HepG2 (cell line): ENCODE measurements at regions not wholly inside any gene's neighbourhood (a gene's known extent, or its start where the extent isn't known, plus 50 kb on each side); places are given as distances from the start of the nearest gene placed in this dataset.

ENCODE experiments used
- ATAC-seq: fragments of 200-7000 bp; cut with Tn5 transposase; 3 replicates; pipeline ENCODE4 v1.9.1; 2020; ENCODE audit warnings: mild to moderate bottlenecking, moderate library complexity
- BruUV-seq: library from RNA; stranded (reverse); fragments of 400-500 nt; replicated peaks from 2 replicates; lab custom pipeline; 2021; lab: Mats Ljungman, UMichigan
- CTCF ChIA-PET: fragments of 300-600 bp; formaldehyde crosslinking; extraction: SDS; loops from one replicate; lab custom pipeline; 2021; ENCODE audit warnings: low total read pairs, inconsistent platforms, low intra/inter-chr PET ratio; lab: Yijun Ruan, JAX
- POLR2A ChIA-PET: fragments of 350-600 bp; sonication (Branson Sonifier 250); formaldehyde crosslinking; loops from one replicate; lab custom pipeline; 2020; ENCODE audit warnings: antibody characterized with exemption, inconsistent platforms; lab: Yijun Ruan, JAX
- DNase-seq: peaks from one replicate; pipeline ENCODE4 v3.0.0-alpha.2; 2015; ENCODE audit warnings: low spot score
- FAIRE-seq: peaks from 3 replicates; lab custom pipeline; 2011; peaks lifted over from hg19 to GRCh38; lab: Jason Lieb, UNC
- H2AFZ ChIP-seq: one replicate; pipeline ENCODE4 v1.6.1; 2011; ENCODE audit warnings: low read length, inconsistent platforms
- H3K27ac ChIP-seq: fragments of 300-600 bp; 3 replicates; pipeline ENCODE4 v1.8.0; 2011; ENCODE audit warnings: mixed run types, mild to moderate bottlenecking, mixed read lengths, low read length, inconsistent platforms; ENCODE audit not compliant: insufficient read depth; ENCODE audit errors: extremely low read length
- H3K27me3 ChIP-seq, 2 experiments: fragments of 200-600 bp in 1 of 2; 2 replicates in 1 of 2; 3 replicates in 1 of 2; pipeline versions ENCODE4 v1.6.0 to v1.8.0; 2011; ENCODE audit warnings: low read length in 2 of 2, mild to moderate bottlenecking in 2 of 2, moderate library complexity in 2 of 2, inconsistent platforms in 1 of 2; ENCODE audit not compliant: insufficient read depth in 2 of 2, control insufficient read depth in 1 of 2
- H3K36me3 ChIP-seq, 2 experiments: fragments of 200-600 bp in 1 of 2; replicated peaks in 1 of 2; 2 replicates in 1 of 2; 3 replicates in 1 of 2; pipeline versions ENCODE4 v1.5.1 to v1.8.0; 2011; ENCODE audit warnings: low read length in 2 of 2, inconsistent platforms in 1 of 2; ENCODE audit not compliant: insufficient read depth in 2 of 2, control insufficient read depth in 1 of 2
- H3K4me1 ChIP-seq: 2 replicates; pipeline ENCODE4 v1.5.1; 2012; ENCODE audit warnings: low read length, inconsistent platforms; ENCODE audit not compliant: insufficient read depth
- H3K4me2 ChIP-seq: 2 replicates; pipeline ENCODE4 v1.6.0; 2011; ENCODE audit warnings: low read depth, low read length, inconsistent platforms
- H3K4me3 ChIP-seq, 3 experiments: fragments of 200-600 bp in 1 of 3; sonication (generic), shearing (Covaris generic) in 1 of 3; replicated peaks in 1 of 3; 2 replicates each; pipeline ENCODE4 v1.5.1; 2011 to 2016; ENCODE audit warnings: low read length in 3 of 3, inconsistent platforms in 2 of 3, low read depth in 2 of 3, mild to moderate bottlenecking in 2 of 3, control low read depth in 1 of 3, mixed read lengths in 1 of 3; ENCODE audit not compliant: insufficient read depth in 1 of 3
- H3K79me2 ChIP-seq: one replicate; pipeline ENCODE4 v1.6.1; 2011; ENCODE audit warnings: low read length, inconsistent platforms; ENCODE audit not compliant: insufficient read depth
- H3K9ac ChIP-seq: 2 replicates; pipeline ENCODE4 v1.6.0; 2011; ENCODE audit warnings: mild to moderate bottlenecking, low read depth, low read length, inconsistent platforms; ENCODE audit not compliant: insufficient read depth
- H3K9me3 ChIP-seq: 2 replicates; pipeline ENCODE4 v1.5.1; 2012; ENCODE audit warnings: mild to moderate bottlenecking, low read length
- H4K20me1 ChIP-seq: 2 replicates; pipeline ENCODE4 v1.6.0; 2011; ENCODE audit warnings: inconsistent platforms, mild to moderate bottlenecking, low read length, moderate library complexity; ENCODE audit not compliant: insufficient read depth
- BCL6 ChIP-seq: IDR thresholded peaks from 2 replicates; pipeline ENCODE4 v1.6.1; 2016; ENCODE audit warnings: missing genetic modification reagents, missing compliant biosample characterization
- DNMT1 ChIP-seq: sonication (generic); formaldehyde crosslinking; IDR thresholded peaks from 2 replicates; pipeline ENCODE4 v1.5.1; 2020; ENCODE audit warnings: mild to moderate bottlenecking, missing genetic modification reagents
- HMG20A ChIP-seq: IDR thresholded peaks from 2 replicates; pipeline ENCODE4 v1.6.1; 2016; ENCODE audit warnings: borderline replicate concordance
- IRF2 ChIP-seq: IDR thresholded peaks from 2 replicates; pipeline ENCODE4 v1.6.1; 2018; ENCODE audit warnings: missing genetic modification reagents, missing compliant biosample characterization
- KDM1A ChIP-seq: IDR thresholded peaks from 2 replicates; pipeline ENCODE4 v1.6.1; 2016; ENCODE audit warnings: missing compliant biosample characterization
- MBD4 ChIP-seq: IDR thresholded peaks from 2 replicates; pipeline ENCODE4 v1.6.1; 2012; ENCODE audit warnings: low read length, inconsistent platforms, borderline replicate concordance
- MXD4 ChIP-seq: IDR thresholded peaks from 2 replicates; pipeline ENCODE4 v1.6.1; 2016; ENCODE audit warnings: mild to moderate bottlenecking, missing biosample characterization, missing genetic modification reagents
- SOX6 ChIP-seq, 2 experiments: fragments of 450-650 bp in 1 of 2; sonication (generic) in 1 of 2; formaldehyde crosslinking in 1 of 2; IDR thresholded peaks; 2 replicates each; pipeline versions ENCODE4 v1.4.0 to v1.6.1; 2017 to 2020; ENCODE audit warnings: antibody characterized with exemption in 1 of 2, mild to moderate bottlenecking in 1 of 2, missing genetic modification reagents in 1 of 2
- TOE1 ChIP-seq: sonication (generic); formaldehyde crosslinking; IDR thresholded peaks from 2 replicates; pipeline ENCODE4 v1.4.0; 2020; ENCODE audit warnings: mild to moderate bottlenecking, missing genetic modification reagents
- TP53 ChIP-seq: sonication (generic); formaldehyde crosslinking; conservative IDR thresholded peaks from 2 replicates; pipeline ENCODE4 v1.4.0; 2020; ENCODE audit warnings: missing genetic modification reagents
- ZBTB3 ChIP-seq: sonication (generic); formaldehyde crosslinking; IDR thresholded peaks from 2 replicates; pipeline ENCODE4 v1.4.0; 2020; ENCODE audit warnings: low read depth, mild to moderate bottlenecking, moderate library complexity, missing genetic modification reagents, borderline replicate concordance
- ZFP41 ChIP-seq: sonication (generic); formaldehyde crosslinking; IDR thresholded peaks from 2 replicates; pipeline ENCODE4 v1.4.0; 2020; ENCODE audit warnings: mild to moderate bottlenecking, missing genetic modification reagents, borderline replicate concordance
- ZKSCAN1 ChIP-seq: fragments of 150-350 bp; IDR thresholded peaks from 2 replicates; pipeline ENCODE4 v1.6.1; 2014; ENCODE audit warnings: low read length
- ZNF672 ChIP-seq: sonication (generic); formaldehyde crosslinking; IDR thresholded peaks from 2 replicates; pipeline ENCODE4 v1.8.1; 2022; ENCODE audit warnings: missing genetic modification reagents
- WGBS: methylation state at CpG from one replicate; pipeline ENCODE4 v1.1.6; 2017; ENCODE audit warnings: low lambda C conversion rate; 5-methylcytosine and 5-hydroxymethylcytosine counted together
- in situ Hi-C: cut with HindIII; loops from 2 replicates; pipeline ENCODE4 v1.10.0; 2017; ENCODE audit warnings: low pct_unique_long_range_greater_than_20kb; ENCODE audit not compliant: extremely low pct_ligation_motif_present
- intact Hi-C: fragments of 100-400 bp; cut with micrococcal nuclease; formaldehyde crosslinking; loops from one replicate; pipeline ENCODE4 v1.10.0; 2022; ENCODE audit not compliant: unreplicated experiment
- TF ChIP-seq, protein P1 (sequence below): sonication (generic); formaldehyde crosslinking; IDR thresholded peaks from 2 replicates; pipeline ENCODE4 v1.5.0; 2020; ENCODE audit warnings: mild to moderate bottlenecking, missing genetic modification reagents
- TF ChIP-seq, protein P2 (sequence below): IDR thresholded peaks from 2 replicates; pipeline ENCODE4 v1.6.1; 2016
- TF ChIP-seq, protein P3 (sequence below): sonication (generic); formaldehyde crosslinking; IDR thresholded peaks from 2 replicates; pipeline ENCODE4 v1.4.0; 2020; ENCODE audit warnings: mild to moderate bottlenecking, missing genetic modification reagents
- TF ChIP-seq, protein P4 (sequence below), 2 experiments: fragments of 450-650 bp in 1 of 2; sonication (generic) in 1 of 2; formaldehyde crosslinking; IDR thresholded peaks; 2 replicates each; pipeline versions ENCODE4 v1.5.0 to v1.8.0; 2020 to 2022; ENCODE audit warnings: mild to moderate bottlenecking in 1 of 2, missing genetic modification reagents in 1 of 2
- TF ChIP-seq, protein P5 (sequence below): sonication (generic); formaldehyde crosslinking; IDR thresholded peaks from 2 replicates; pipeline ENCODE4 v1.4.0; 2020; ENCODE audit warnings: missing genetic modification reagents; ENCODE audit errors: not compliant biosample characterization

DNA sequence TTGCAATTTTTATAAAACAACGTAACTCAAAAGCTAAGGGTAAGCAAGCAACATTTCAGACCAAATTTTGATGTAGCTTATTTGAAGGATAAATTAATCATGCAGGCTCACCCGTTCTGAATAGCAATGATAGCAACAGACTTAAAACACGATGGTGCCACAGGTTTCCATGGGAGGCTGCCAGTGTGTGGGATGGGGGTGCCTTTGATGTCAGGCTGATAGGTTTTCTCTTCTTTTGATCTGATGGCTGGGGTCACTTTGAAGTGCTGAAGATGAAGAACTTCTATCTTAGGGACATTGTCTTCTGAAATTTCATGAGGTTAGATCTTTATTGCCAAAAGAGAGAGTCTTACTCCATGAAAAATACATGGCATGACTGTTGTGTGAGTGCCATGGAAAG, 206.8 kb downstream of the LPIN1 start:
- Histone ChIP-seq H3K9me3 (no peaks in the 10 kb centered on the region), H3K9ac (no peak overlapping the region), H3K36me3 (no peaks in the 10 kb centered on the region), H3K4me1 (no peaks in the 10 kb centered on the region), H3K27ac (no peak overlapping the region), H4K20me1 (no peaks in the 10 kb centered on the region), H3K79me2 (no peaks in the 10 kb centered on the region), H3K27me3 (0 out of 5 replicates have a peak, but pooled peaks cover 0 to 5% of the 10 kb centered on the region in 2 experiments), H2AFZ (no peak overlapping the region), H3K4me2 (no peak overlapping the region), H3K4me3 (no peak overlapping the region)
- in situ Hi-C loops (no loop called here), intact Hi-C loops (no loop called here)
- DNase-seq (no peak), FAIRE-seq (no peak), ATAC-seq (no peak)
- WGBS: 18% methylated on average over 3 of the region's 3 CpGs
- ChIA-PET POLR2A (no interaction called here), CTCF (no interaction called here)
- BruUV-seq: no TSS peak
- TF ChIP-seq TP53 (CRISPR knock-in tag) (no peak), ZFP41 (no peak), SOX6 (IDR thresholded peaks at IDR 0.05) (no peak), SOX6 (CRISPR knock-in tag; IDR thresholded peaks at IDR 0.05) (no peak), MBD4 (no peak), DNMT1 (CRISPR knock-in tag) (no peak), ZKSCAN1 (no peak), ZNF672 (CRISPR knock-in tag) (no peak), BCL6 (no peak), ZBTB3 (no peak), KDM1A (CRISPR knock-in tag) (no peak), MXD4 (no peak), TOE1 (CRISPR knock-in tag) (no peak), HMG20A (CRISPR knock-in tag) (no peak), IRF2 (CRISPR knock-in tag) (no peak)
- TF ChIP-seq, protein P1, sequence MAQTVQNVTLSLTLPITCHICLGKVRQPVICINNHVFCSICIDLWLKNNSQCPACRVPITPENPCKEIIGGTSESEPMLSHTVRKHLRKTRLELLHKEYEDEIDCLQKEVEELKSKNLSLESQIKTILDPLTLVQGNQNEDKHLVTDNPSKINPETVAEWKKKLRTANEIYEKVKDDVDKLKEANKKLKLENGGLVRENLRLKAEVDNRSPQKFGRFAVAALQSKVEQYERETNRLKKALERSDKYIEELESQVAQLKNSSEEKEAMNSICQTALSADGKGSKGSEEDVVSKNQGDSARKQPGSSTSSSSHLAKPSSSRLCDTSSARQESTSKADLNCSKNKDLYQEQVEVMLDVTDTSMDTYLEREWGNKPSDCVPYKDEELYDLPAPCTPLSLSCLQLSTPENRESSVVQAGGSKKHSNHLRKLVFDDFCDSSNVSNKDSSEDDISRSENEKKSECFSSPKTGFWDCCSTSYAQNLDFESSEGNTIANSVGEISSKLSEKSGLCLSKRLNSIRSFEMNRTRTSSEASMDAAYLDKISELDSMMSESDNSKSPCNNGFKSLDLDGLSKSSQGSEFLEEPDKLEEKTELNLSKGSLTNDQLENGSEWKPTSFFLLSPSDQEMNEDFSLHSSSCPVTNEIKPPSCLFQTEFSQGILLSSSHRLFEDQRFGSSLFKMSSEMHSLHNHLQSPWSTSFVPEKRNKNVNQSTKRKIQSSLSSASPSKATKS (CRISPR knock-in tag): no peak
- TF ChIP-seq, protein P2, sequence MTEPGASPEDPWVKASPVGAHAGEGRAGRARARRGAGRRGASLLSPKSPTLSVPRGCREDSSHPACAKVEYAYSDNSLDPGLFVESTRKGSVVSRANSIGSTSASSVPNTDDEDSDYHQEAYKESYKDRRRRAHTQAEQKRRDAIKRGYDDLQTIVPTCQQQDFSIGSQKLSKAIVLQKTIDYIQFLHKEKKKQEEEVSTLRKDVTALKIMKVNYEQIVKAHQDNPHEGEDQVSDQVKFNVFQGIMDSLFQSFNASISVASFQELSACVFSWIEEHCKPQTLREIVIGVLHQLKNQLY (CRISPR knock-in tag): no peak
- TF ChIP-seq, protein P3, sequence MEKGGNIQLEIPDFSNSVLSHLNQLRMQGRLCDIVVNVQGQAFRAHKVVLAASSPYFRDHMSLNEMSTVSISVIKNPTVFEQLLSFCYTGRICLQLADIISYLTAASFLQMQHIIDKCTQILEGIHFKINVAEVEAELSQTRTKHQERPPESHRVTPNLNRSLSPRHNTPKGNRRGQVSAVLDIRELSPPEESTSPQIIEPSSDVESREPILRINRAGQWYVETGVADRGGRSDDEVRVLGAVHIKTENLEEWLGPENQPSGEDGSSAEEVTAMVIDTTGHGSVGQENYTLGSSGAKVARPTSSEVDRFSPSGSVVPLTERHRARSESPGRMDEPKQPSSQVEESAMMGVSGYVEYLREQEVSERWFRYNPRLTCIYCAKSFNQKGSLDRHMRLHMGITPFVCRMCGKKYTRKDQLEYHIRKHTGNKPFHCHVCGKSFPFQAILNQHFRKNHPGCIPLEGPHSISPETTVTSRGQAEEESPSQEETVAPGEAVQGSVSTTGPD (CRISPR knock-in tag): no peak
- TF ChIP-seq, protein P4, sequence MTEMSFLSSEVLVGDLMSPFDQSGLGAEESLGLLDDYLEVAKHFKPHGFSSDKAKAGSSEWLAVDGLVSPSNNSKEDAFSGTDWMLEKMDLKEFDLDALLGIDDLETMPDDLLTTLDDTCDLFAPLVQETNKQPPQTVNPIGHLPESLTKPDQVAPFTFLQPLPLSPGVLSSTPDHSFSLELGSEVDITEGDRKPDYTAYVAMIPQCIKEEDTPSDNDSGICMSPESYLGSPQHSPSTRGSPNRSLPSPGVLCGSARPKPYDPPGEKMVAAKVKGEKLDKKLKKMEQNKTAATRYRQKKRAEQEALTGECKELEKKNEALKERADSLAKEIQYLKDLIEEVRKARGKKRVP (CRISPR knock-in tag; IDR thresholded peaks at IDR 0.05): no peak
- TF ChIP-seq, protein P5, sequence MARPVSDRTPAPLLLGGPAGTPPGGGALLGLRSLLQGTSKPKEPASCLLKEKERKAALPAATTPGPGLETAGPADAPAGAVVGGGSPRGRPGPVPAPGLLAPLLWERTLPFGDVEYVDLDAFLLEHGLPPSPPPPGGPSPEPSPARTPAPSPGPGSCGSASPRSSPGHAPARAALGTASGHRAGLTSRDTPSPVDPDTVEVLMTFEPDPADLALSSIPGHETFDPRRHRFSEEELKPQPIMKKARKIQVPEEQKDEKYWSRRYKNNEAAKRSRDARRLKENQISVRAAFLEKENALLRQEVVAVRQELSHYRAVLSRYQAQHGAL: no peak
